CD4-positive, alpha-beta memory T cell (primary cell): ENCODE measurements at regions not wholly inside any gene's neighbourhood (a gene's known extent, or its start where the extent isn't known, plus 50 kb on each side); places are given as distances from the start of the nearest gene placed in this dataset.

Source experiments
- CTCF ChIA-PET: fragments of 350-600 bp; sonication (Branson Sonifier 250); formaldehyde crosslinking; loops from one replicate; lab custom pipeline; 2021; ENCODE audit warnings: inconsistent platforms; ENCODE audit not compliant: partially characterized antibody; lab: Charles Lee
- POLR2A ChIA-PET: fragments of 350-600 bp; sonication (Branson Sonifier 250); formaldehyde crosslinking; loops from one replicate; lab custom pipeline; 2021; ENCODE audit not compliant: partially characterized antibody; lab: Charles Lee
- DNase-seq, 5 donors: peaks; one replicate each; pipeline versions ENCODE4 v3.0.0 to v3.0.0-alpha.2; 2020 to 2022; ENCODE audit warnings: mixed read lengths in 1 of 5
- H3K27ac ChIP-seq: one replicate; pipeline ENCODE4 v1.7.0; 2013; ENCODE audit warnings: low read depth, low read length
- H3K27me3 ChIP-seq: 2 replicates; pipeline ENCODE4 v1.7.0; 2013; ENCODE audit warnings: mild to moderate bottlenecking, low read length, moderate library complexity; ENCODE audit not compliant: insufficient read depth
- H3K36me3 ChIP-seq: 2 replicates; pipeline ENCODE4 v1.7.0; 2013; ENCODE audit warnings: mild to moderate bottlenecking, low read length, moderate library complexity; ENCODE audit not compliant: insufficient read depth
- H3K4me1 ChIP-seq: 2 replicates; pipeline ENCODE4 v1.7.0; 2013; ENCODE audit warnings: mild to moderate bottlenecking, low read length, moderate library complexity; ENCODE audit not compliant: insufficient read depth
- H3K4me3 ChIP-seq, 2 donors: one replicate each; pipeline ENCODE4 v1.7.0; 2013; ENCODE audit warnings: low read length in 2 of 2, mild to moderate bottlenecking in 1 of 2
- H3K9me3 ChIP-seq, 2 donors: one replicate each; pipeline ENCODE4 v1.7.0; 2013; ENCODE audit warnings: low read length in 2 of 2, control low read depth in 1 of 2; ENCODE audit not compliant: control insufficient read depth in 1 of 2
- H3K27ac Mint-ChIP-seq, 7 donors: one replicate each; pipeline ENCODE4 v1.8.0; 2020 to 2021; ENCODE audit warnings: mixed read lengths in 7 of 7, mild to moderate bottlenecking in 6 of 7, inconsistent platforms in 3 of 7, moderate library complexity in 3 of 7
- H3K27me3 Mint-ChIP-seq, 2 donors: one replicate each; pipeline ENCODE4 v1.8.0; 2020 to 2021; ENCODE audit warnings: mixed read lengths in 2 of 2
- H3K36me3 Mint-ChIP-seq, 2 donors: one replicate each; pipeline ENCODE4 v1.8.0; 2020 to 2021; ENCODE audit warnings: mixed read lengths in 2 of 2, inconsistent platforms in 1 of 2, mild to moderate bottlenecking in 1 of 2
- H3K4me1 Mint-ChIP-seq, 4 donors: one replicate each; pipeline ENCODE4 v1.8.0; 2020 to 2021; ENCODE audit warnings: mixed read lengths in 4 of 4, mild to moderate bottlenecking in 1 of 4
- H3K4me3 Mint-ChIP-seq, 8 donors: one replicate each; pipeline ENCODE4 v1.8.0; 2020 to 2021; ENCODE audit warnings: mixed read lengths in 8 of 8, mild to moderate bottlenecking in 7 of 8, moderate library complexity in 6 of 8, inconsistent platforms in 3 of 8
- H3K9me3 Mint-ChIP-seq, 8 donors: one replicate each; pipeline ENCODE4 v1.8.0; 2020 to 2021; ENCODE audit warnings: mixed read lengths in 8 of 8, mild to moderate bottlenecking in 5 of 8, inconsistent platforms in 3 of 8, moderate library complexity in 1 of 8
- intact Hi-C: fragments of 100-400 bp; cut with micrococcal nuclease; formaldehyde crosslinking; loops from one replicate; pipeline ENCODE4 v1.15.1; 2023

GRCh38 chr1:177566495-177566894 lies 395.7 kb downstream of the BRINP2 start:
- Histone ChIP-seq H3K27me3 (no peaks in the 10 kb centered on the region), H3K4me3 (no peak overlapping the region), H3K4me1 (no peaks in the 10 kb centered on the region), H3K27ac (no peak overlapping the region), H3K36me3 (no peaks in the 10 kb centered on the region), H3K9me3 (no peaks in the 10 kb centered on the region)
- H3K4me3 Mint-ChIP-seq, result no peak overlapping the region
- no peak for DNase-seq
- H3K9me3 Mint-ChIP-seq, result peaks cover 0 to 14% (median 7%) of the 10 kb centered on the region in 8 donors
- intact Hi-C loops, result no loop called here
- no peaks in the 10 kb centered on the region for H3K27me3 Mint-ChIP-seq
- H3K4me1 Mint-ChIP-seq, result no peaks in the 10 kb centered on the region
- CTCF ChIA-PET, result no interaction called here
- H3K27ac Mint-ChIP-seq, result no peak overlapping the region
- H3K36me3 Mint-ChIP-seq, result no peaks in the 10 kb centered on the region
- POLR2A ChIA-PET, result interaction anchor here (0.6 kb wide), 1 partner anchor 31 kb away, joined by 3 read pairs; no protein-coding TSS in a partner anchor

GRCh38 chr1:177561436-177561835 lies 390.7 kb downstream of the BRINP2 start:
- Histone ChIP-seq H3K27me3 (no peaks in the 10 kb centered on the region), H3K4me1 (no peaks in the 10 kb centered on the region), H3K27ac (no peak overlapping the region), H3K9me3 (no peaks in the 10 kb centered on the region), H3K4me3 (no peak overlapping the region), H3K36me3 (no peaks in the 10 kb centered on the region)
- Mint-ChIP-seq H3K4me1 (no peaks in the 10 kb centered on the region), H3K9me3 (peaks cover 4 to 27% (median 14%) of the 10 kb centered on the region in 8 donors), H3K4me3 (no peak overlapping the region), H3K27me3 (no peaks in the 10 kb centered on the region), H3K36me3 (no peaks in the 10 kb centered on the region), H3K27ac (no peak overlapping the region)
- DNase-seq, result no peak
- ChIA-PET CTCF (no interaction called here), POLR2A (no interaction called here)
- intact Hi-C loops, result no loop called here

- Histone ChIP-seq H3K9me3 (no peaks in the 10 kb centered on the region), H3K4me1 (no peaks in the 10 kb centered on the region), H3K4me3 (no peak overlapping the region), H3K36me3 (no peaks in the 10 kb centered on the region), H3K27me3 (no peaks in the 10 kb centered on the region), H3K27ac (no peak overlapping the region)
- Mint-ChIP-seq H3K27ac (no peak overlapping the region), H3K36me3 (no peaks in the 10 kb centered on the region), H3K27me3 (no peaks in the 10 kb centered on the region), H3K9me3 (peaks cover 9 to 45% (median 21%) of the 10 kb centered on the region in 8 donors), H3K4me3 (no peak overlapping the region), H3K4me1 (no peaks in the 10 kb centered on the region)
- CTCF ChIA-PET, result no interaction called here
- POLR2A ChIA-PET, result no interaction called here
- intact Hi-C loops, result no loop called here
- DNase-seq, result no peak
Measured at GRCh38 chr1:177558372-177558771, 387.6 kb downstream of the BRINP2 start.

- POLR2A ChIA-PET, result no interaction called here
- no peaks in the 10 kb centered on the region for H3K36me3 Mint-ChIP-seq
- Histone ChIP-seq H3K27ac (no peak overlapping the region), H3K27me3 (no peaks in the 10 kb centered on the region), H3K4me1 (no peaks in the 10 kb centered on the region), H3K36me3 (no peaks in the 10 kb centered on the region), H3K9me3 (no peaks in the 10 kb centered on the region), H3K4me3 (no peak overlapping the region)
- H3K27ac Mint-ChIP-seq, result no peak overlapping the region
- intact Hi-C loops, result no loop called here
- H3K9me3 Mint-ChIP-seq, result peaks cover 8 to 38% (median 21%) of the 10 kb centered on the region in 8 donors
- H3K27me3 Mint-ChIP-seq, result no peaks in the 10 kb centered on the region
- CTCF ChIA-PET, result no interaction called here
- no peak overlapping the region for H3K4me3 Mint-ChIP-seq
- no peaks in the 10 kb centered on the region for H3K4me1 Mint-ChIP-seq
- DNase-seq, result no peak
Measured at GRCh38 chr1:177556163-177556562, 385.4 kb downstream of the BRINP2 start.

- no peaks in the 10 kb centered on the region for H3K4me1 ChIP-seq
- CTCF ChIA-PET, result no interaction called here
- H3K9me3 ChIP-seq, result no peaks in the 10 kb centered on the region
- no peaks in the 10 kb centered on the region for H3K27me3 ChIP-seq
- Mint-ChIP-seq H3K27ac (no peak overlapping the region), H3K4me3 (no peak overlapping the region), H3K9me3 (peaks cover 0 to 12% (median 5%) of the 10 kb centered on the region in 8 donors), H3K4me1 (no peaks in the 10 kb centered on the region), H3K27me3 (no peaks in the 10 kb centered on the region), H3K36me3 (no peaks in the 10 kb centered on the region)
- POLR2A ChIA-PET, result no interaction called here
- H3K4me3 ChIP-seq, result no peak overlapping the region
- intact Hi-C loops, result no loop called here
- DNase-seq, result no peak
- H3K27ac ChIP-seq, result no peak overlapping the region
- H3K36me3 ChIP-seq, result no peaks in the 10 kb centered on the region
Measured at GRCh38 chr1:177547200-177547599, 376.4 kb downstream of the BRINP2 start.

GRCh38 chr1:177546346-177546745 lies 375.6 kb downstream of the BRINP2 start:
- no peaks in the 10 kb centered on the region for H3K36me3 Mint-ChIP-seq
- H3K9me3 Mint-ChIP-seq, result peaks cover 0 to 6% (median 2%) of the 10 kb centered on the region in 8 donors
- no peak overlapping the region for H3K27ac ChIP-seq
- no peaks in the 10 kb centered on the region for H3K27me3 ChIP-seq
- H3K27me3 Mint-ChIP-seq, result no peaks in the 10 kb centered on the region
- H3K9me3 ChIP-seq, result no peaks in the 10 kb centered on the region
- no peak for DNase-seq
- no peak overlapping the region for H3K4me3 Mint-ChIP-seq
- no peaks in the 10 kb centered on the region for H3K4me1 Mint-ChIP-seq
- H3K4me3 ChIP-seq, result no peak overlapping the region
- no peaks in the 10 kb centered on the region for H3K36me3 ChIP-seq
- POLR2A ChIA-PET, result no interaction called here
- H3K27ac Mint-ChIP-seq, result no peak overlapping the region
- CTCF ChIA-PET, result no interaction called here
- intact Hi-C loops, result no loop called here
- H3K4me1 ChIP-seq, result no peaks in the 10 kb centered on the region

GRCh38 chr1:177526201-177526600 lies 355.4 kb downstream of the BRINP2 start:
- no peaks in the 10 kb centered on the region for H3K27me3 ChIP-seq
- no peaks in the 10 kb centered on the region for H3K36me3 Mint-ChIP-seq
- intact Hi-C loops, result no loop called here
- CTCF ChIA-PET, result no interaction called here
- DNase-seq, result no peak
- no peaks in the 10 kb centered on the region for H3K27me3 Mint-ChIP-seq
- H3K27ac ChIP-seq, result no peak overlapping the region
- no peaks in the 10 kb centered on the region for H3K4me1 Mint-ChIP-seq
- POLR2A ChIA-PET, result no interaction called here
- H3K4me1 ChIP-seq, result no peaks in the 10 kb centered on the region
- peaks cover 0 to 17% (median 3%) of the 10 kb centered on the region in 8 donors for H3K9me3 Mint-ChIP-seq
- H3K27ac Mint-ChIP-seq, result no peak overlapping the region
- H3K4me3 ChIP-seq, result no peak overlapping the region
- H3K9me3 ChIP-seq, result no peaks in the 10 kb centered on the region
- H3K4me3 Mint-ChIP-seq, result no peak overlapping the region
- H3K36me3 ChIP-seq, result no peaks in the 10 kb centered on the region

GRCh38 chr1:177525176-177525575 lies 354.4 kb downstream of the BRINP2 start:
- Histone ChIP-seq H3K9me3 (no peaks in the 10 kb centered on the region), H3K36me3 (no peaks in the 10 kb centered on the region), H3K4me3 (no peak overlapping the region), H3K4me1 (no peaks in the 10 kb centered on the region), H3K27ac (no peak overlapping the region), H3K27me3 (no peaks in the 10 kb centered on the region)
- CTCF ChIA-PET, result no interaction called here
- no peak for DNase-seq
- H3K4me3 Mint-ChIP-seq, result no peak overlapping the region
- H3K27ac Mint-ChIP-seq, result no peak overlapping the region
- H3K9me3 Mint-ChIP-seq, result peaks cover 2 to 17% (median 4%) of the 10 kb centered on the region in 8 donors
- intact Hi-C loops, result no loop called here
- no peaks in the 10 kb centered on the region for H3K27me3 Mint-ChIP-seq
- no peaks in the 10 kb centered on the region for H3K36me3 Mint-ChIP-seq
- POLR2A ChIA-PET, result no interaction called here
- no peaks in the 10 kb centered on the region for H3K4me1 Mint-ChIP-seq
